HepG2 (cell line): ENCODE measurements at regions not wholly inside any gene's neighbourhood (a gene's known extent, or its start where the extent isn't known, plus 50 kb on each side); places are given as distances from the start of the nearest gene placed in this dataset.
"Not testable (repeated sequence)": the region's sequence is repeated elsewhere in the genome, so short reads cannot be mapped to it uniquely, and the experiment has no call there.

ENCODE experiments used
- ATAC-seq: fragments of 200-7000 bp; cut with Tn5 transposase; 3 replicates; pipeline ENCODE4 v1.9.1; 2020; ENCODE audit warnings: mild to moderate bottlenecking, moderate library complexity
- BruUV-seq: library from RNA; stranded (reverse); fragments of 400-500 nt; replicated peaks from 2 replicates; lab custom pipeline; 2021; lab: Mats Ljungman, UMichigan
- CTCF ChIA-PET: fragments of 300-600 bp; formaldehyde crosslinking; extraction: SDS; loops from one replicate; lab custom pipeline; 2021; ENCODE audit warnings: low total read pairs, inconsistent platforms, low intra/inter-chr PET ratio; lab: Yijun Ruan, JAX
- POLR2A ChIA-PET: fragments of 350-600 bp; sonication (Branson Sonifier 250); formaldehyde crosslinking; loops from one replicate; lab custom pipeline; 2020; ENCODE audit warnings: antibody characterized with exemption, inconsistent platforms; lab: Yijun Ruan, JAX
- DNase-seq: peaks from one replicate; pipeline ENCODE4 v3.0.0-alpha.2; 2015; ENCODE audit warnings: low spot score
- FAIRE-seq: peaks from 3 replicates; lab custom pipeline; 2011; peaks lifted over from hg19 to GRCh38; lab: Jason Lieb, UNC
- H2AFZ ChIP-seq: one replicate; pipeline ENCODE4 v1.6.1; 2011; ENCODE audit warnings: low read length, inconsistent platforms
- H3K27ac ChIP-seq: fragments of 300-600 bp; 3 replicates; pipeline ENCODE4 v1.8.0; 2011; ENCODE audit warnings: mixed run types, mild to moderate bottlenecking, mixed read lengths, low read length, inconsistent platforms; ENCODE audit not compliant: insufficient read depth; ENCODE audit errors: extremely low read length
- H3K27me3 ChIP-seq, 2 experiments: fragments of 200-600 bp in 1 of 2; 2 replicates in 1 of 2; 3 replicates in 1 of 2; pipeline versions ENCODE4 v1.6.0 to v1.8.0; 2011; ENCODE audit warnings: low read length in 2 of 2, mild to moderate bottlenecking in 2 of 2, moderate library complexity in 2 of 2, inconsistent platforms in 1 of 2; ENCODE audit not compliant: insufficient read depth in 2 of 2, control insufficient read depth in 1 of 2
- H3K36me3 ChIP-seq, 2 experiments: fragments of 200-600 bp in 1 of 2; replicated peaks in 1 of 2; 2 replicates in 1 of 2; 3 replicates in 1 of 2; pipeline versions ENCODE4 v1.5.1 to v1.8.0; 2011; ENCODE audit warnings: low read length in 2 of 2, inconsistent platforms in 1 of 2; ENCODE audit not compliant: insufficient read depth in 2 of 2, control insufficient read depth in 1 of 2
- H3K4me1 ChIP-seq: 2 replicates; pipeline ENCODE4 v1.5.1; 2012; ENCODE audit warnings: low read length, inconsistent platforms; ENCODE audit not compliant: insufficient read depth
- H3K4me2 ChIP-seq: 2 replicates; pipeline ENCODE4 v1.6.0; 2011; ENCODE audit warnings: low read depth, low read length, inconsistent platforms
- H3K4me3 ChIP-seq, 3 experiments: fragments of 200-600 bp in 1 of 3; sonication (generic), shearing (Covaris generic) in 1 of 3; replicated peaks in 1 of 3; 2 replicates each; pipeline ENCODE4 v1.5.1; 2011 to 2016; ENCODE audit warnings: low read length in 3 of 3, inconsistent platforms in 2 of 3, low read depth in 2 of 3, mild to moderate bottlenecking in 2 of 3, control low read depth in 1 of 3, mixed read lengths in 1 of 3; ENCODE audit not compliant: insufficient read depth in 1 of 3
- H3K79me2 ChIP-seq: one replicate; pipeline ENCODE4 v1.6.1; 2011; ENCODE audit warnings: low read length, inconsistent platforms; ENCODE audit not compliant: insufficient read depth
- H3K9ac ChIP-seq: 2 replicates; pipeline ENCODE4 v1.6.0; 2011; ENCODE audit warnings: mild to moderate bottlenecking, low read depth, low read length, inconsistent platforms; ENCODE audit not compliant: insufficient read depth
- H3K9me3 ChIP-seq: 2 replicates; pipeline ENCODE4 v1.5.1; 2012; ENCODE audit warnings: mild to moderate bottlenecking, low read length
- H4K20me1 ChIP-seq: 2 replicates; pipeline ENCODE4 v1.6.0; 2011; ENCODE audit warnings: inconsistent platforms, mild to moderate bottlenecking, low read length, moderate library complexity; ENCODE audit not compliant: insufficient read depth
- BHLHE40 ChIP-seq: IDR thresholded peaks from 2 replicates; pipeline ENCODE4 v1.6.1; 2011; ENCODE audit warnings: low read length, improper control_type of control experiment
- KDM4B ChIP-seq: sonication (generic); formaldehyde crosslinking; IDR thresholded peaks from 2 replicates; pipeline ENCODE4 v1.4.0; 2020; ENCODE audit warnings: missing genetic modification reagents
- PRPF4 ChIP-seq: fragments of 200-400 bp; formaldehyde crosslinking; IDR thresholded peaks from 2 replicates; pipeline ENCODE4 v1.6.1; 2016; ENCODE audit warnings: low read length, low read depth; ENCODE audit not compliant: poor library complexity, severe bottlenecking
- SMAD1 ChIP-seq: sonication (generic); formaldehyde crosslinking; IDR thresholded peaks from 2 replicates; pipeline ENCODE4 v1.4.0; 2020; ENCODE audit warnings: missing genetic modification reagents, low read depth, mild to moderate bottlenecking, borderline replicate concordance
- SMAD3 ChIP-seq: sonication (generic); formaldehyde crosslinking; IDR thresholded peaks from 2 replicates; pipeline ENCODE4 v1.4.0; 2020; ENCODE audit warnings: missing genetic modification reagents
- ZBTB1 ChIP-seq: sonication (generic); formaldehyde crosslinking; IDR thresholded peaks from 2 replicates; pipeline ENCODE4 v1.4.0; 2020; ENCODE audit warnings: missing genetic modification reagents, borderline replicate concordance
- WGBS: methylation state at CpG from one replicate; pipeline ENCODE4 v1.1.6; 2017; ENCODE audit warnings: low lambda C conversion rate; 5-methylcytosine and 5-hydroxymethylcytosine counted together
- in situ Hi-C: cut with HindIII; loops from 2 replicates; pipeline ENCODE4 v1.10.0; 2017; ENCODE audit warnings: low pct_unique_long_range_greater_than_20kb; ENCODE audit not compliant: extremely low pct_ligation_motif_present
- intact Hi-C: fragments of 100-400 bp; cut with micrococcal nuclease; formaldehyde crosslinking; loops from one replicate; pipeline ENCODE4 v1.10.0; 2022; ENCODE audit not compliant: unreplicated experiment

DNA sequence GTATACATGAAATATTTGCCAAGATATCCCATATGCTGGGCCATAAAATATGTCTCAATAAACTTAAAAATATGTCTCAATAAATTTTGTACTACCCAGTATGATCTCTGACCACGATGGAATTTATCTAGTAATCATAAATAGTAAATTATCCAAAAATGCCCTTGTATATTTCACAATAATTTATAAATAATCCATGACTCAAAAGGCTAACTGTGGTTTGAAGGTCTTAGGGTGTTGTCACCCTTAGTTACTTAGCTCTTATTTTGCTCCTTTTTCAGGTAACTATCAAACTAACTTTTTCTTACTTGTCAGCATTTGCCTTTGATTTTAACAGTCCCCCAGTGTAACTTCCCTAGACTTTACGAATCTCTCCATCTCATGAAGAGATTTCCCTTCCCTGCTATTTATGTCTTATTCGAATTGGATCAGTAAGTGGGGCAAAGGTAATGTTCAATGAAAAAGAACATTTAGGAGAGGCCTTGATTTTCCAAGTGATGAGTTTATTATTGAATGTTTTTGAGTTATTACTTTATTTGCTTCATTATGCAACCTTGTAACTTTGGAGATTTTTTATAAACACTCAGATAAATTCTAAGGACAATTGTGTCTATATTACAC is 109.0 kb upstream of the THBS2 start:
- no peaks in the 10 kb centered on the region for H3K79me2 ChIP-seq
- H3K4me3 ChIP-seq = no peak overlapping the region
- H4K20me1 ChIP-seq = no peaks in the 10 kb centered on the region
- no peak overlapping the region for H3K27ac ChIP-seq
- in situ Hi-C loops = no loop called here
- H3K27me3 ChIP-seq = peaks cover 0 to 12% of the 10 kb centered on the region in 2 experiments; a peak in 3 of 5 replicates
- FAIRE-seq (no peak), DNase-seq (no peak), ATAC-seq (no peak)
- POLR2A ChIA-PET = no interaction called here
- no peaks in the 10 kb centered on the region for H3K36me3 ChIP-seq
- BruUV-seq = no TSS peak
- H2AFZ ChIP-seq = no peak overlapping the region
- under 1% methylated on average over 3 of the region's 3 CpGs for WGBS
- intact Hi-C loops = no loop called here
- TF ChIP-seq KDM4B (CRISPR knock-in tag) = no peak
- no peak for TF ChIP-seq ZBTB1 (CRISPR knock-in tag)
- no peak for TF ChIP-seq SMAD3 (CRISPR knock-in tag)
- TF ChIP-seq BHLHE40 = no peak
- TF ChIP-seq PRPF4 = no peak
- no peak for TF ChIP-seq SMAD1
- H3K9me3 ChIP-seq = no peaks in the 10 kb centered on the region
- H3K4me1 ChIP-seq = no peaks in the 10 kb centered on the region
- CTCF ChIA-PET = no interaction called here
- no peak overlapping the region for H3K9ac ChIP-seq
- no peak overlapping the region for H3K4me2 ChIP-seq

DNA sequence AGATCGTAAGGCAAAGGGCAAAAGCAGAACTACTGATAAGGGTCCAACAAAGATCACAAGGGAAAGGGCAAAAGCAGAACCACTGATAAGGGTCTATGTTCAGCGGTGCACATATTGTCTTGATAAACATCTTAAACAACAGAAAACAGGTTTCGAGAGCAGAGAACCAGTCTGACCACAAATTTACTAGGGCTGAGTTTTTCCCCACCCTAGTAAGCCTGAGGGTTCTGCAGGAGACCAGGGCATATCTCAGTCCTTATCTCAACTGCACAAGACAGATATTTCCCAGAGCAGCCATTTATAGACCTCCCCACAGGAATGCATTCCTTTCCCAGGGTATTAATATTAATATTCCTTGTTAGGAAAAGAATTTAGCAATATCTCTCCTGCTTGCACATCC is 101.4 kb upstream of the THBS2 start:
- peaks cover 14% of the 10 kb centered on the region for H3K9me3 ChIP-seq
- H3K9ac ChIP-seq, DNase-seq, H4K20me1 ChIP-seq, intact Hi-C loops, H3K79me2 ChIP-seq, FAIRE-seq, ATAC-seq, H3K4me2 ChIP-seq, POLR2A ChIA-PET, H3K36me3 ChIP-seq, CTCF ChIA-PET, H3K27ac ChIP-seq, H2AFZ ChIP-seq, in situ Hi-C loops, H3K4me3 ChIP-seq, BruUV-seq, H3K4me1 ChIP-seq: not testable (repeated sequence)
- WGBS = 2% methylated on average over 3 of the region's 3 CpGs
- H3K27me3 ChIP-seq = peaks cover 0 to 13% of the 10 kb centered on the region in 2 experiments; a peak in 1 of 5 replicates
